Activated CD8-positive, alpha-beta T cell treated with anti-CD3 and anti-CD28 coated beads, Interleukin-2, amount 10 ng/mL, durations not matched to agents 7 days and 5 days (primary cell): ENCODE measurements at regions not wholly inside any gene's neighbourhood (a gene's known extent, or its start where the extent isn't known, plus 50 kb on each side); places are given as distances from the start of the nearest gene placed in this dataset.
"Not testable (repeated sequence)": the region's sequence is repeated elsewhere in the genome, so short reads cannot be mapped to it uniquely, and the experiment has no call there.

Experiments used
- ATAC-seq: fragments of 150-1000 bp; cut with Tn5 transposase; one replicate; pipeline ENCODE4 v1.10.0; 2021; ENCODE audit warnings: moderate library complexity
- CTCF ChIA-PET: fragments of 350-600 bp; sonication (Branson Sonifier 250); formaldehyde crosslinking; loops from one replicate; lab custom pipeline; 2021; ENCODE audit warnings: antibody characterized with exemption; lab: Charles Lee
- POLR2A ChIA-PET: fragments of 350-600 bp; sonication (Branson Sonifier 250); formaldehyde crosslinking; loops from one replicate; lab custom pipeline; 2021; ENCODE audit warnings: antibody characterized with exemption; lab: Charles Lee
- DNase-seq: peaks from one replicate; pipeline ENCODE4 v3.0.0-alpha.2; 2020
- H3K27ac Mint-ChIP-seq: one replicate; pipeline ENCODE4 v1.8.0; 2021; ENCODE audit warnings: mild to moderate bottlenecking, mixed read lengths
- H3K27me3 Mint-ChIP-seq: one replicate; pipeline ENCODE4 v1.8.0; 2021; ENCODE audit warnings: low read depth, mixed read lengths
- H3K36me3 Mint-ChIP-seq: one replicate; pipeline ENCODE4 v1.8.0; 2021; ENCODE audit warnings: low read depth, mixed read lengths
- H3K4me1 Mint-ChIP-seq: one replicate; pipeline ENCODE4 v1.8.0; 2021; ENCODE audit warnings: low read depth, mixed read lengths
- H3K4me3 Mint-ChIP-seq: one replicate; pipeline ENCODE4 v1.8.0; 2021; ENCODE audit warnings: mild to moderate bottlenecking, mixed read lengths
- H3K9me3 Mint-ChIP-seq: one replicate; pipeline ENCODE4 v1.8.0; 2022; ENCODE audit warnings: mixed read lengths; ENCODE audit not compliant: insufficient read depth

GRCh38 chr21:28186604-28187003 lies 806.1 kb downstream of the LTN1 start:
- no peaks in the 10 kb centered on the region for H3K27me3 Mint-ChIP-seq
- CTCF ChIA-PET = no interaction called here

DNA sequence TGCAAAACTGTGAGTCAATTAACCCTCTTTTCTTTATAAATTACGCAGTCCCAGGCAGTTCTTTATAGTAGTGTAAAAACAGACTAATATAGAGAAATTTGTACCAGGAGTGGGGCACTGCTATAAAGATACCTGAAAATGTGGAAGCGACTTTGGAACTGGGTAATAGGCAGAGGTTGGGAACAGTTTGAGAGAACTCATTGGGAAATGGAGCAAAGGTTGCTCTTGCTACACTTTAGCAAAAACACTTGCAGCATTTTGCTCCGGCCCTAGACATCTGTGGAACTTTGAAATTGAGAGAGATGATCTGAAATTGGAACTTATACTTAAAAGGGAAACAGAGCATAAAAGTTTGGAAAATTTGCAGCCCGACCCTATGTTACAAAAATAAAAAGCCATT lies 810.9 kb downstream of the LTN1 start:
- no peak overlapping the region for H3K4me3 Mint-ChIP-seq
- no peak for ATAC-seq
- no peaks in the 10 kb centered on the region for H3K9me3 Mint-ChIP-seq
- CTCF ChIA-PET = no interaction called here
- DNase-seq = no peak
- POLR2A ChIA-PET = no interaction called here
- H3K27me3 Mint-ChIP-seq = no peaks in the 10 kb centered on the region
- no peaks in the 10 kb centered on the region for H3K36me3 Mint-ChIP-seq
- H3K27ac Mint-ChIP-seq = no peak overlapping the region
- H3K4me1 Mint-ChIP-seq = no peaks in the 10 kb centered on the region

More at GRCh38 chr21:28186604-28187003, 806.1 kb downstream of the LTN1 start:
- Mint-ChIP-seq H3K27ac (no peak overlapping the region), H3K36me3 (no peaks in the 10 kb centered on the region), H3K4me1 (no peaks in the 10 kb centered on the region), H3K4me3 (no peak overlapping the region), H3K9me3 (no peaks in the 10 kb centered on the region)
- ATAC-seq (no peak), DNase-seq (no peak)
- POLR2A ChIA-PET = no interaction called here

GRCh38 chr21:28179136-28179535 lies 813.5 kb downstream of the LTN1 start:
- ATAC-seq = no peak
- POLR2A ChIA-PET = no interaction called here
- CTCF ChIA-PET = no interaction called here
- H3K27me3 Mint-ChIP-seq = no peaks in the 10 kb centered on the region
- no peaks in the 10 kb centered on the region for H3K4me1 Mint-ChIP-seq
- no peaks in the 10 kb centered on the region for H3K9me3 Mint-ChIP-seq
- H3K27ac Mint-ChIP-seq = no peak overlapping the region
- H3K36me3 Mint-ChIP-seq = no peaks in the 10 kb centered on the region
- no peak overlapping the region for H3K4me3 Mint-ChIP-seq
- no peak for DNase-seq

DNA sequence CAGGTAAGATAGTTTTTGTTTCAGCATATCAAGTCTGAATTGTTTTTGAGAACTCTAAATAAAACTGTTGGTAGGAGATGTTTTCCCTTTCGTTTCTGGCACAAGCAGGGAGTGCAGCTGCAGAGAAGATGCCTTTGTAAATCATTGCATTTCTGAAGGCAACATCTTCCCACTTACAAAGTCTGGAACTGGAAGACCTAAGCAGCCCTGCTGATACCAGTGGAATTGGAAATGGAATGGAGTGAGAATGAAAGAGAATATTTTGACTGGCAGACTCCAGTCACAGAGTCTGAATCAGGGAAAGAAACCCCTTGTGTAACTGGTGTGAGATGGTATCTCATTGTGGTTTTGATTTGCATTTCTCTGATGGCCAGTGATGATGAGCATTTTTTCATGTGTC lies 815.6 kb downstream of the LTN1 start:
- H3K4me3 Mint-ChIP-seq = no peak overlapping the region
- CTCF ChIA-PET = no interaction called here
- POLR2A ChIA-PET = no interaction called here
- no peaks in the 10 kb centered on the region for H3K36me3 Mint-ChIP-seq
- H3K9me3 Mint-ChIP-seq = no peaks in the 10 kb centered on the region
- DNase-seq (no peak), ATAC-seq (no peak)
- no peaks in the 10 kb centered on the region for H3K27me3 Mint-ChIP-seq
- H3K4me1 Mint-ChIP-seq = no peaks in the 10 kb centered on the region
- H3K27ac Mint-ChIP-seq = no peak overlapping the region

- Mint-ChIP-seq H3K27ac (no peak overlapping the region), H3K4me1 (no peaks in the 10 kb centered on the region), H3K4me3 (no peak overlapping the region), H3K27me3 (no peaks in the 10 kb centered on the region), H3K9me3 (no peaks in the 10 kb centered on the region), H3K36me3 (no peaks in the 10 kb centered on the region)
- no peak for ATAC-seq
- CTCF ChIA-PET = no interaction called here
- POLR2A ChIA-PET = no interaction called here
- no peak for DNase-seq
Measured at GRCh38 chr21:28174701-28175100, 818.0 kb downstream of the LTN1 start.

- Mint-ChIP-seq H3K4me1 (no peaks in the 10 kb centered on the region), H3K9me3 (no peaks in the 10 kb centered on the region), H3K27ac (no peak overlapping the region), H3K4me3 (no peak overlapping the region), H3K27me3 (no peaks in the 10 kb centered on the region), H3K36me3 (no peaks in the 10 kb centered on the region)
- ChIA-PET CTCF (no interaction called here), POLR2A (no interaction called here)
- ATAC-seq (no peak), DNase-seq (no peak)
Measured at GRCh38 chr21:28174006-28174405, 818.7 kb downstream of the LTN1 start.

GRCh38 chr21:28172376-28172775 lies 820.3 kb downstream of the LTN1 start:
- POLR2A ChIA-PET = no interaction called here
- no peak for DNase-seq
- Mint-ChIP-seq H3K27ac (no peak overlapping the region), H3K9me3 (no peaks in the 10 kb centered on the region), H3K4me1 (no peaks in the 10 kb centered on the region), H3K4me3 (no peak overlapping the region), H3K27me3 (no peaks in the 10 kb centered on the region), H3K36me3 (no peaks in the 10 kb centered on the region)
- CTCF ChIA-PET = no interaction called here
- ATAC-seq = no peak

GRCh38 chr21:28167366-28167765 lies 825.3 kb downstream of the LTN1 start:
- POLR2A ChIA-PET = no interaction called here
- H3K4me3 Mint-ChIP-seq = no peak overlapping the region

DNA sequence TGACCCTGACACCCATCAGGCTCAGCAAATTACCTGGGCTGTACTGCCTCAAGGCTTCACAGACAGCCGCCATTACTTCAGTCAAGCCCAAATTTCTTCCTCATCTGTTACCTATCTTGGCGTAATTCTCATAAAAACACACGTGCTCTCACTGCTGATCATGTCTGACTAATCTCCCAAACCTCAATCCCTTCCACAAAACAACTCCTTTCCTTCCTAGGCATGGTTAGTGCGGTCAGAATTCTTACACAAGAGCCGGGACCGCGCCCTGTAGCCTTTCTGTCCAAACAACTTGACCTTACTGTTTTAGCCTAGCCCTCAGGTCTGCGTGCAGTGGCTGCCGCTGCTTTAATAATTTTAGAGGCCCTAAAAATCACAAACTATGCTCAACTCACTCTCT lies 828.2 kb downstream of the LTN1 start:
- H3K27me3 Mint-ChIP-seq, H3K4me3 Mint-ChIP-seq, POLR2A ChIA-PET, H3K27ac Mint-ChIP-seq, CTCF ChIA-PET, H3K9me3 Mint-ChIP-seq, H3K4me1 Mint-ChIP-seq, ATAC-seq, H3K36me3 Mint-ChIP-seq, DNase-seq: not testable (repeated sequence)

More at GRCh38 chr21:28167366-28167765, 825.3 kb downstream of the LTN1 start:
- Mint-ChIP-seq H3K9me3 (no peaks in the 10 kb centered on the region), H3K36me3 (no peaks in the 10 kb centered on the region), H3K4me1 (no peaks in the 10 kb centered on the region), H3K27me3 (no peaks in the 10 kb centered on the region), H3K27ac (no peak overlapping the region)
- DNase-seq (no peak), ATAC-seq (no peak)
- CTCF ChIA-PET = no interaction called here

DNA sequence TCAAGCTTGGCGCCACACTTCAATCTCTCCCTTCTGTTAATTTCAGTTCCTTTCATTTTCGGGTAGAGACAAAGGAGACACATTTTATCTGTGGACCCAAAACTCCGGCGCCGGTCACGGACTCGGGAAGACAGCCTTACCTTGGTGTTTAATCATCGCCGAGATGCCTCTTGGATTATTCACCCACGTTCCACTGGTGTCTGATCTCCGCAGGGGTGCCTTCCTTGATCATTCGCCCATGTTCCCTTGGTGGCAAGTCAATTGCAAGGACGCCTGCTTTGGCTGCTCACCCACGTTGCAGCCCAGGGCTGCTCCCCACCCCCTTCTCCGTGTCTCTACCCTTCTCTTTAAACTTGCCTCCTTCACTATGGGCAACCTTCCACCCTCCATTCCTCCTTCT lies 830.6 kb downstream of the LTN1 start:
- ATAC-seq, H3K36me3 Mint-ChIP-seq, CTCF ChIA-PET, H3K27ac Mint-ChIP-seq, H3K27me3 Mint-ChIP-seq, DNase-seq, H3K9me3 Mint-ChIP-seq, H3K4me3 Mint-ChIP-seq, POLR2A ChIA-PET, H3K4me1 Mint-ChIP-seq: not testable (repeated sequence)

DNA sequence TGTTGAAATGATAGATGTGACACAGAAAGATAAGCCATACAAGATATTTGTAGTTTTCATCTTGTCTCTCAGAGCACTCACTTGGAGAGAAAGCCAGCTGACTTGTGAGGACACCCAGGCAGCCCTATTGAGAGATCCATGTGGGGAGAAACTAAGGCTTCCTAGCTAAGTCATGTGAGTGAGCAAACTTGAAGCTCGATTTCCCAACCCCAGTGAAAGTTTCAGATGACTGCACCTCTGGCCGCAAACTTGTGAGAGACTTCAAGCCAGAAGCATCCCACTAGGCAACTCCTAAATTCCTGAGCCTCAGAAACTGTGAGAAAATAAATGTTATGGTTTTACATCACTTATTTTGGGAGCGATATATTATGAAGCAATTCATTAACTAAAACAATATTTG lies 832.3 kb downstream of the LTN1 start:
- no peak overlapping the region for H3K4me3 Mint-ChIP-seq
- H3K4me1 Mint-ChIP-seq = no peaks in the 10 kb centered on the region
- ChIA-PET POLR2A (no interaction called here), CTCF (no interaction called here)
- no peaks in the 10 kb centered on the region for H3K36me3 Mint-ChIP-seq
- DNase-seq (no peak), ATAC-seq (no peak)
- no peaks in the 10 kb centered on the region for H3K9me3 Mint-ChIP-seq
- H3K27me3 Mint-ChIP-seq = no peaks in the 10 kb centered on the region
- H3K27ac Mint-ChIP-seq = no peak overlapping the region

DNA sequence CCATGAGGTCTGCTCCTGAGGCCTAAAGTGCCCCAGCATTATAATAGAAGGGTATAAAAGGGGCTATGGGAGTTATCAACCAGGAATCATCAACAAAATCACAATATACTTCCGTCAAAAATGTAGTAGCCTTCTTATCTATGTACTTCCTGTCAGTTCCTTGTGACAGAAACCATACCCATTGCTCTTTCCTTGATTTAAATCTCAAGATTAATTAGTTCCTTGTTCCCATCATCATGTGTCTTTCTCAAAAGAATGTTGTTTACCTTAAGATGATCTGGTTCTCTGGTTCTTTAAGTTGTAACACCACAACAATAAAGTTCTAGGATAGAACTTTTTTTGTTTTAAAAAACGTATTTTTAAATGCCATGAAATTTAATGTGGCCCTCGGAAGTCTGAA lies 833.3 kb downstream of the LTN1 start:
- ChIA-PET POLR2A (no interaction called here), CTCF (no interaction called here)
- ATAC-seq = no peak
- Mint-ChIP-seq H3K4me3 (no peak overlapping the region), H3K4me1 (no peaks in the 10 kb centered on the region), H3K36me3 (no peaks in the 10 kb centered on the region), H3K27me3 (no peaks in the 10 kb centered on the region), H3K9me3 (no peaks in the 10 kb centered on the region), H3K27ac (no peak overlapping the region)
- no peak for DNase-seq

DNA sequence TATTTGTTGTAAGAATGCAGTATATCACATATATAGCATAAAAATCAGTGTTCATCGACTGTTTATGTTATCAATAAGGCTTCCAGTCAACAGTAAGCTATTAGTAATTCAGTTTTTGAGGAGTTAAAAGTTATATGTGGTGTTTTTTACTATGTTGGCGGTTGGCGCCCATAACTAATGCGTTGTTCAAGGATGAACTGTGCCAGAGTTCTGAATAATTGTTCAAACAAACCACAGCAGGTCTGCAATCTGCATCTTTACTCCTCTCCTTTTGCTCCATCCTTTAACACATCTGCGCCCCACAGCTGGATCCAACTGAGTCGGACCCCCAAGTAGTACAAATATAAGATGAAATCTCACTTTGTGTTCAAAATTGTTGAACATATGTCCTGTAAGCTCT lies 836.1 kb downstream of the LTN1 start:
- ATAC-seq (no peak), DNase-seq (no peak)
- H3K9me3 Mint-ChIP-seq = no peaks in the 10 kb centered on the region
- POLR2A ChIA-PET = no interaction called here
- no peaks in the 10 kb centered on the region for H3K36me3 Mint-ChIP-seq
- H3K4me3 Mint-ChIP-seq = no peak overlapping the region
- H3K27ac Mint-ChIP-seq = no peak overlapping the region
- no peaks in the 10 kb centered on the region for H3K27me3 Mint-ChIP-seq
- H3K4me1 Mint-ChIP-seq = no peaks in the 10 kb centered on the region
- CTCF ChIA-PET = no interaction called here
